Fibroblast of pulmonary artery (primary cell): ENCODE measurements at regions not wholly inside any gene's neighbourhood (a gene's known extent, or its start where the extent isn't known, plus 50 kb on each side); places are given as distances from the start of the nearest gene placed in this dataset.

Experiments
- DNase-seq: peaks from one replicate; pipeline ENCODE4 v3.0.0-alpha.2; 2010; ENCODE audit warnings: low read depth
- H3K4me3 ChIP-seq: replicated peaks from 2 replicates; pipeline ENCODE4 v1.5.1; 2011; ENCODE audit warnings: low read depth, mild to moderate bottlenecking, control low read depth, low read length, moderate library complexity
- TF ChIP-seq, protein P1 (sequence below): IDR thresholded peaks from 2 replicates; pipeline ENCODE4 v1.5.1; 2011; ENCODE audit warnings: mild to moderate bottlenecking, control low read depth, low read length, inconsistent platforms; ENCODE audit errors: missing control alignments

DNA sequence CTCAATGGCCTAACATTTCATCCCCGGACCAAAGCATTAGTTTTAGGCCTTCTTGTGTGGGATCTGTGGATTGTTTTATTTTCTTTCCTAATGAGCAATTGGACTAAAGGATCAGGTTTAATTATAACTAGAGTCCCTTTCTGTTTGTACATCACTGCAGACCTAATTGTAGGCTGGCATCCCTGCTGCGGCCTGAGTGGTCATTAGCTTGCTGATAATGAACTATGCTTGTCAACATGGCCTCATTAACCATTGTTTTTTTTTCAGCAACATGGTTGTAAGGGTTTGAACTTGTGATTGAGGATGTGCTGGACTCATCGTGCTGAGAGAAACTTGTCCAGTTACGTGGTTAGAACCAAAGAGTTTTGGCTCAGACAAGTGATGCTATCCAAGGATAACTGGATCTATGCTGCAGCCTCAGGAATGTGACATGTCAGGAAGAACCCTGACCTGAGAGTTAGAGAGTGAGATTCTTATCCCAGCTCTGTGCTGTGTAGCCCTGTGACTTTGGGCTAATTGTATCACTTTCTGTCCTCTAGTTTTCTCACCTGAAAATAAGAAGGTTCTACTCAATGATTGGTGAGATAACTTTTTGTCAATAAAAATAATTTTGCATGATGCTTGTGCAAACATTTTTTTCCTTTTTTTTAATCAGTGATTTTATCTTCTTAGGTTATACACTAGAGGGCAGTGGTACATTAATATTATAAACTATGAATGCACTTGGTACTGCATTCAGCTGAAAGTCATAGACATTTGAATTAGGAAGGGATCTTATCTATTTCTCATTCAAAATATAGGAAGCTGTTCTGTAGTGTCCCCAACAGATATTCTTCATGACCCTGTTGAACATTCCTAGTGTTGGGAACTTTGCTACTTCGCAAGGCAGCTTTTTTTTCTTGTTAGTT lies 140.9 kb downstream of the RNF144B start:
- TF ChIP-seq, protein P1, sequence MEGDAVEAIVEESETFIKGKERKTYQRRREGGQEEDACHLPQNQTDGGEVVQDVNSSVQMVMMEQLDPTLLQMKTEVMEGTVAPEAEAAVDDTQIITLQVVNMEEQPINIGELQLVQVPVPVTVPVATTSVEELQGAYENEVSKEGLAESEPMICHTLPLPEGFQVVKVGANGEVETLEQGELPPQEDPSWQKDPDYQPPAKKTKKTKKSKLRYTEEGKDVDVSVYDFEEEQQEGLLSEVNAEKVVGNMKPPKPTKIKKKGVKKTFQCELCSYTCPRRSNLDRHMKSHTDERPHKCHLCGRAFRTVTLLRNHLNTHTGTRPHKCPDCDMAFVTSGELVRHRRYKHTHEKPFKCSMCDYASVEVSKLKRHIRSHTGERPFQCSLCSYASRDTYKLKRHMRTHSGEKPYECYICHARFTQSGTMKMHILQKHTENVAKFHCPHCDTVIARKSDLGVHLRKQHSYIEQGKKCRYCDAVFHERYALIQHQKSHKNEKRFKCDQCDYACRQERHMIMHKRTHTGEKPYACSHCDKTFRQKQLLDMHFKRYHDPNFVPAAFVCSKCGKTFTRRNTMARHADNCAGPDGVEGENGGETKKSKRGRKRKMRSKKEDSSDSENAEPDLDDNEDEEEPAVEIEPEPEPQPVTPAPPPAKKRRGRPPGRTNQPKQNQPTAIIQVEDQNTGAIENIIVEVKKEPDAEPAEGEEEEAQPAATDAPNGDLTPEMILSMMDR = peak; percentile 25
- H3K4me3 ChIP-seq = no peak overlapping the region
- DNase-seq = peak; percentile 31

DNA sequence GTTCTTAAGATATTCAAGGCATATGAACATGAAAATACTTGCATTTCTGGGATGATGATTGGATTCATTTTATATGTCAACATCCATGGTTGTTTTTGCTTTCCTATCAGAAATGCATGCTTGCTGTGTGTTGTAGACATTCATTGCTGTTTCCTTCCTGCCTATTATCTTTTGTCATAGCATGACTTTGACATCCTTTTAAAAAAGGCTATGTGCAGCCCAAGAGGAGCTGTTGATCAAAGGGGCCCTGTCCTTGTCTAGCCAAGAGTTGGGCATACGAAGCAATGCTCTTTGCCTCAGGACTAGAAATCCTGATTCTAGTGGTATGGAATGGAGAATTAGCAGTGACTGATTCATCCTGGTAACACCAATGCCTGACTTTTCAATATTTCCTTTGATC lies 143.1 kb downstream of the RNF144B start:
- no peak overlapping the region for H3K4me3 ChIP-seq
- TF ChIP-seq, protein P1 = no peak
- no peak for DNase-seq

DNA sequence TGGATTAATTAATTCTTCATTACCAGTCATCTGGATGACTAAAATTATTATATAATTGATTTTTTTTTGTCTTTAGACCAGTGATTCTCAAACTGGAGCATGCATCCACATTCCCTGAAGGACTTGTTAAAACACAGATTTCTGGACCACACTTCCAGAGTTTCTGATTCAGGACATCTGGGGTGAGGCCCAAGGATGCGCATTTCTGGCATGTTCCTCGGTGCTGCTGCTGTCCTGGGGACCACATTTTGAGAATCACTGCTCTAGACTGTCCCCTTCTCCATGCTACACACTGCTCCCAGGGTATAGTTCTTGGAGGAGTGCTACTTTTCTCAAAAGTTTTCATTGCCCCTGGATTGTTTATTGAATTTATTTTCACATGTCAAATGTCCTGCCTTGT lies 145.0 kb downstream of the RNF144B start:
- DNase-seq = no peak
- H3K4me3 ChIP-seq = no peak overlapping the region
- TF ChIP-seq, protein P1 = no peak

DNA sequence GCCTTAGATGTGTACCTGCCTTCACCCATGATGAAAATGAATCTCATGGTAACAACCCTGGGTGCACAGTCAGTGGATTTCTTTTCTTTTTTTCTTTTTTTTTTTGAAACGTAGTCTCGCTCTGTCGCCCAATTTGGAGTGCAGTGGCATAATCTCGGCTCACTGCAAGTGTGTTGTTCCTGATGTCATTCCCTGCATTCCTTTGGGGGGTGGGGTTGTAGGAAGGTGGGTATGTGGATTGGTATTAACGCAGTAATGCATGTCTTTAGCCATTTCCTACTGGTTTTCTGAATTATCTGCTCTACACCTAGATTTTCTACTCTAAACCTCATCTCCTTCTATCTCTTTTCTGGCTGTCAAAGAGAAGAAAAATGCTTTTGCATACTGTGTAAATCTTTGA lies 146.6 kb downstream of the RNF144B start:
- no peak for DNase-seq
- TF ChIP-seq, protein P1 = no peak
- no peak overlapping the region for H3K4me3 ChIP-seq

DNA sequence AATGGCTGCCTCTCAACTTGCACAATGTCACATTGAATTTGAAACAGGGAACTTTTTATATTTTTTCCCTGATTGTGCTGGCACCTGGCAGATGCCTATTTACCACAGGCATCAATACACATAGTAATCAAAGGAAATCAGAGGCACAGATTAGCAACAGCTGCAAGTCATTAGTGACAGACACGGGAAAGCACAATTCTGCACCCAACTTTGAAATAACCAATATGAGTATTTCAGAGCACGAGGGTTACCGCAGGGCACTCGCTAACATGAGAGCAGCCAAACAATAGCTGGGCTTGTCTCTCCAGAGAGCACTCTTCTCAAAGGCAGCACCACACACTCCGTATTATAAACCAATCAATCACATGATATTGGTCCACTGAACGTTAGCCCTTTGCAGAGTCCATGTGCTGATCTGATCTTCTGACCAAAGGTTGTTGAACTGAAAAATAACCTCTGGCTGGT lies 149.5 kb downstream of the RNF144B start:
- H3K4me3 ChIP-seq = no peak overlapping the region
- DNase-seq = no peak
- TF ChIP-seq, protein P1 = no peak

DNA sequence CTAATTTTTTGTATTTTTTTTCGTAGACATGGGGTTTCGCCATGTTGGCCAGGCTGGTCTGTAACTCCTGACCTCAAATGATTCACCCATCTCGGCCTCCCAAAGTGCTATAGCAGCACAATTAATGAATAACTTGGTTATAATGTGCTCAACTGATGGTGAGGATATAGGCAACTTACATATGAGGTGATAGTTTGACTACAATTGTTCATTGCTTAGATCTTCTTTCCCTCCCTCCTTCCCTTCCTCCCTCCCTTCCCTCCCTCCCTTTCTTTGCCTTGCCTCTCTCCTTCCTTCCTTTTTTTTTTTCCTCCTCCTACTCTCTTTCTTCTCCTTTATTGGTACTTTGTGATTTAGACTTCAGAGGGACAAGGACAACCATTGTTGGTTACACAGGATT lies 151.2 kb downstream of the RNF144B start:
- H3K4me3 ChIP-seq = no peak overlapping the region
- DNase-seq = no peak

More for the DNA sequence above, 151.2 kb downstream of the RNF144B start:
- TF ChIP-seq, protein P1 = no peak
